ENCODE measurements at regions not wholly inside any gene's neighbourhood (a gene's known extent, or its start where the extent isn't known, plus 50 kb on each side); places are given as distances from the start of the nearest gene placed in this dataset.

GRCh38 chr3:18782191-18782590, 357.1 kb upstream of the SATB1 start:
- H3K36me3 Mint-ChIP-seq (ENCODE audit: low read depth): no peaks in the 10 kb centered on the region
- peaks cover 36% of the 10 kb centered on the region for H3K4me1 Mint-ChIP-seq (ENCODE audit: low read depth)
- intact Hi-C loops (cut with micrococcal nuclease): loop anchor here (5.0 kb wide), 1 partner anchor 365 kb away; the partner anchor contains the start of gene KCNH8
- H3K4me3 Mint-ChIP-seq: no peak overlapping the region
- no peak overlapping the region for H3K27ac Mint-ChIP-seq
- no peaks in the 10 kb centered on the region for H3K27me3 Mint-ChIP-seq (ENCODE audit: low read depth)
- no peak for DNase-seq
- H3K9me3 Mint-ChIP-seq: no peaks in the 10 kb centered on the region
- CTCF ChIA-PET: interaction anchor here (1.2 kb wide), 1 partner anchor 206 kb away, joined by 4 read pairs; no protein-coding TSS in a partner anchor

- intact Hi-C loops (cut with micrococcal nuclease): loop anchor here (2.0 to 5.0 kb wide), 2 partner anchors 30 to 366 kb away; partner anchors contain the start of gene KCNH8
- peak overlapping the region; percentile 74 for H3K4me3 Mint-ChIP-seq
- peaks cover 43% of the 10 kb centered on the region for H3K4me1 Mint-ChIP-seq (ENCODE audit: low read depth)
- CTCF ChIA-PET: interaction anchor here (0.9 kb wide), 1 partner anchor 208 kb away, joined by 3 read pairs; no protein-coding TSS in a partner anchor
- no peaks in the 10 kb centered on the region for H3K9me3 Mint-ChIP-seq
- peak overlapping the region; percentile 77 for H3K27ac Mint-ChIP-seq
- DNase-seq: no peak
- no peaks in the 10 kb centered on the region for H3K27me3 Mint-ChIP-seq (ENCODE audit: low read depth)
- no peaks in the 10 kb centered on the region for H3K36me3 Mint-ChIP-seq (ENCODE audit: low read depth)
Measured at GRCh38 chr3:18780959-18781358, 355.8 kb upstream of the SATB1 start.

- no peak overlapping the region for H3K4me3 Mint-ChIP-seq
- peaks cover 48% of the 10 kb centered on the region for H3K4me1 Mint-ChIP-seq (ENCODE audit: low read depth)
Measured at GRCh38 chr3:18779704-18780103, 354.6 kb upstream of the SATB1 start.

GRCh38 chr3:18778598-18778997, 353.5 kb upstream of the SATB1 start:
- H3K4me3 Mint-ChIP-seq: peak overlapping the region; percentile 50
- H3K4me1 Mint-ChIP-seq (ENCODE audit: low read depth): peaks cover 53% of the 10 kb centered on the region

More at GRCh38 chr3:18779704-18780103, 354.6 kb upstream of the SATB1 start:
- no peaks in the 10 kb centered on the region for H3K9me3 Mint-ChIP-seq
- no peaks in the 10 kb centered on the region for H3K36me3 Mint-ChIP-seq (ENCODE audit: low read depth)
- DNase-seq: no peak
- intact Hi-C loops (cut with micrococcal nuclease): loop anchor here (2.0 to 5.0 kb wide), 2 partner anchors 31 to 368 kb away; partner anchors contain the start of gene KCNH8
- no peaks in the 10 kb centered on the region for H3K27me3 Mint-ChIP-seq (ENCODE audit: low read depth)
- CTCF ChIA-PET: interaction anchor here (0.6 to 1.8 kb wide), 3 partner anchors 22 to 114 kb away, joined by 3 to 4 read pairs (median 3); no protein-coding TSS in a partner anchor
- H3K27ac Mint-ChIP-seq: no peak overlapping the region

GRCh38 chr3:18778094-18778493, 353.0 kb upstream of the SATB1 start:
- Mint-ChIP-seq H3K36me3 (ENCODE audit: low read depth) (no peaks in the 10 kb centered on the region), H3K4me1 (ENCODE audit: low read depth) (peaks cover 57% of the 10 kb centered on the region), H3K27me3 (ENCODE audit: low read depth) (no peaks in the 10 kb centered on the region), H3K9me3 (no peaks in the 10 kb centered on the region), H3K4me3 (no peak overlapping the region), H3K27ac (peak overlapping the region; percentile 22)
- intact Hi-C loops (cut with micrococcal nuclease): no loop called here
- DNase-seq: no peak
- CTCF ChIA-PET: interaction anchor here (1.8 kb wide), 1 partner anchor 20 kb away, joined by 4 read pairs; no protein-coding TSS in a partner anchor

More at GRCh38 chr3:18778598-18778997, 353.5 kb upstream of the SATB1 start:
- Mint-ChIP-seq H3K9me3 (no peaks in the 10 kb centered on the region), H3K27ac (peak overlapping the region; percentile 68), H3K36me3 (ENCODE audit: low read depth) (no peaks in the 10 kb centered on the region), H3K27me3 (ENCODE audit: low read depth) (no peaks in the 10 kb centered on the region)
- CTCF ChIA-PET: interaction anchor here (0.7 to 1.8 kb wide), 2 partner anchors 21 to 131 kb away, joined by 3 to 4 read pairs; no protein-coding TSS in a partner anchor
- intact Hi-C loops (cut with micrococcal nuclease): no loop called here
- DNase-seq: no peak

GRCh38 chr3:18775501-18775900, 350.4 kb upstream of the SATB1 start:
- intact Hi-C loops (cut with micrococcal nuclease): no loop called here
- Mint-ChIP-seq H3K4me3 (no peak overlapping the region), H3K27ac (no peak overlapping the region), H3K36me3 (ENCODE audit: low read depth) (no peaks in the 10 kb centered on the region), H3K9me3 (no peaks in the 10 kb centered on the region), H3K4me1 (ENCODE audit: low read depth) (peaks cover 63% of the 10 kb centered on the region), H3K27me3 (ENCODE audit: low read depth) (no peaks in the 10 kb centered on the region)
- CTCF ChIA-PET: interaction anchor here (1.2 kb wide), 1 partner anchor 9 kb away, joined by 3 read pairs; no protein-coding TSS in a partner anchor
- no peak for DNase-seq

- Mint-ChIP-seq H3K4me1 (ENCODE audit: low read depth) (peaks cover 64% of the 10 kb centered on the region), H3K27me3 (ENCODE audit: low read depth) (no peaks in the 10 kb centered on the region), H3K4me3 (no peak overlapping the region), H3K27ac (no peak overlapping the region), H3K36me3 (ENCODE audit: low read depth) (no peaks in the 10 kb centered on the region), H3K9me3 (no peaks in the 10 kb centered on the region)
- CTCF ChIA-PET: interaction anchor here (1.2 kb wide), 1 partner anchor 8 kb away, joined by 3 read pairs; no protein-coding TSS in a partner anchor
- no peak for DNase-seq
- intact Hi-C loops (cut with micrococcal nuclease): no loop called here
Measured at GRCh38 chr3:18774319-18775088, 349.4 kb upstream of the SATB1 start.

- CTCF ChIA-PET: no interaction called here
- intact Hi-C loops (cut with micrococcal nuclease): loop anchor here (2.0 kb wide), 1 partner anchor 216 kb away; no protein-coding TSS in a partner anchor
- H3K4me1 Mint-ChIP-seq (ENCODE audit: low read depth): peaks cover 47% of the 10 kb centered on the region
- no peaks in the 10 kb centered on the region for H3K27me3 Mint-ChIP-seq (ENCODE audit: low read depth)
- peak; percentile 34 for DNase-seq
- no peak overlapping the region for H3K4me3 Mint-ChIP-seq
- H3K27ac Mint-ChIP-seq: no peak overlapping the region
- no peaks in the 10 kb centered on the region for H3K9me3 Mint-ChIP-seq
- no peaks in the 10 kb centered on the region for H3K36me3 Mint-ChIP-seq (ENCODE audit: low read depth)
Measured at GRCh38 chr3:18772699-18773305, 347.7 kb upstream of the SATB1 start.

GRCh38 chr3:18771931-18772330, 346.8 kb upstream of the SATB1 start:
- H3K4me3 Mint-ChIP-seq: no peak overlapping the region
- intact Hi-C loops (cut with micrococcal nuclease): loop anchor here (2.0 kb wide), 1 partner anchor 217 kb away; no protein-coding TSS in a partner anchor
- CTCF ChIA-PET: no interaction called here

GRCh38 chr3:18770800-18771199, 345.7 kb upstream of the SATB1 start:
- Mint-ChIP-seq H3K27me3 (ENCODE audit: low read depth) (no peaks in the 10 kb centered on the region), H3K4me3 (no peak overlapping the region), H3K27ac (no peak overlapping the region), H3K36me3 (ENCODE audit: low read depth) (no peaks in the 10 kb centered on the region), H3K9me3 (no peaks in the 10 kb centered on the region), H3K4me1 (ENCODE audit: low read depth) (peaks cover 43% of the 10 kb centered on the region)
- intact Hi-C loops (cut with micrococcal nuclease): no loop called here
- DNase-seq: no peak
- CTCF ChIA-PET: no interaction called here

More at GRCh38 chr3:18771931-18772330, 346.8 kb upstream of the SATB1 start:
- no peak for DNase-seq
- no peaks in the 10 kb centered on the region for H3K36me3 Mint-ChIP-seq (ENCODE audit: low read depth)
- H3K27ac Mint-ChIP-seq: no peak overlapping the region
- no peaks in the 10 kb centered on the region for H3K9me3 Mint-ChIP-seq
- no peaks in the 10 kb centered on the region for H3K27me3 Mint-ChIP-seq (ENCODE audit: low read depth)
- peaks cover 44% of the 10 kb centered on the region for H3K4me1 Mint-ChIP-seq (ENCODE audit: low read depth)

- DNase-seq: no peak
- Mint-ChIP-seq H3K27me3 (ENCODE audit: low read depth) (no peaks in the 10 kb centered on the region), H3K4me3 (no peak overlapping the region), H3K9me3 (no peaks in the 10 kb centered on the region), H3K4me1 (ENCODE audit: low read depth) (peaks cover 31% of the 10 kb centered on the region), H3K27ac (no peak overlapping the region), H3K36me3 (ENCODE audit: low read depth) (no peaks in the 10 kb centered on the region)
- CTCF ChIA-PET: interaction anchor here (1.9 kb wide), 1 partner anchor 9 kb away, joined by 8 read pairs; no protein-coding TSS in a partner anchor
- intact Hi-C loops (cut with micrococcal nuclease): no loop called here
Measured at GRCh38 chr3:18767756-18768303, 342.7 kb upstream of the SATB1 start.

- no peak for DNase-seq
- Mint-ChIP-seq H3K36me3 (ENCODE audit: low read depth) (no peaks in the 10 kb centered on the region), H3K27me3 (ENCODE audit: low read depth) (no peaks in the 10 kb centered on the region), H3K27ac (no peak overlapping the region), H3K9me3 (no peaks in the 10 kb centered on the region), H3K4me3 (no peak overlapping the region), H3K4me1 (ENCODE audit: low read depth) (peaks cover 24% of the 10 kb centered on the region)
- intact Hi-C loops (cut with micrococcal nuclease): no loop called here
- CTCF ChIA-PET: interaction anchor here (0.9 to 1.9 kb wide), 3 partner anchors 8 to 15 kb away, joined by 3 to 8 read pairs (median 5); no protein-coding TSS in a partner anchor
Measured at GRCh38 chr3:18766974-18767373, 341.8 kb upstream of the SATB1 start.

All from activated naive CD4-positive, alpha-beta T cell treated with anti-CD3 and anti-CD28 coated beads for 36 hours (primary cell).